H9 (cell line): ENCODE measurements at regions not wholly inside any gene's neighbourhood (a gene's known extent, or its start where the extent isn't known, plus 50 kb on each side); places are given as distances from the start of the nearest gene placed in this dataset.

Source experiments
- DNase-seq: peaks from one replicate; pipeline ENCODE4 v3.0.0-alpha.2; 2017
- H2AFZ ChIP-seq: one replicate; pipeline ENCODE4 v1.6.1; 2013; ENCODE audit warnings: mild to moderate bottlenecking, low read length, control low read depth, moderate library complexity
- H2AK5ac ChIP-seq: 2 replicates; pipeline ENCODE4 v1.6.1; 2013; ENCODE audit warnings: low read length, control low read depth, mixed read lengths; ENCODE audit not compliant: insufficient read length
- H2BK120ac ChIP-seq: one replicate; pipeline ENCODE4 v1.6.1; 2013; ENCODE audit warnings: low read depth, mild to moderate bottlenecking, low read length, control low read depth, inconsistent platforms; ENCODE audit not compliant: poor library complexity, severe bottlenecking
- H2BK12ac ChIP-seq: 2 replicates; pipeline ENCODE4 v1.6.1; 2013; ENCODE audit warnings: low read length, control low read depth, mixed read lengths, low read depth; ENCODE audit not compliant: insufficient read length
- H2BK15ac ChIP-seq: 2 replicates; pipeline ENCODE4 v1.6.1; 2013; ENCODE audit warnings: low read depth, low read length, control low read depth
- H2BK20ac ChIP-seq: one replicate; pipeline ENCODE4 v1.6.1; 2013; ENCODE audit warnings: low read depth, mild to moderate bottlenecking, low read length, control low read depth, inconsistent platforms; ENCODE audit not compliant: poor library complexity, severe bottlenecking
- H2BK5ac ChIP-seq: 2 replicates; pipeline ENCODE4 v1.6.1; 2013; ENCODE audit warnings: low read length, control low read depth, mixed read lengths; ENCODE audit not compliant: insufficient read length
- H3K14ac ChIP-seq: 2 replicates; pipeline ENCODE4 v1.6.1; 2013; ENCODE audit warnings: low read length, control low read depth; ENCODE audit not compliant: insufficient read depth
- H3K18ac ChIP-seq: 2 replicates; pipeline ENCODE4 v1.6.1; 2013; ENCODE audit warnings: low read depth, mild to moderate bottlenecking, mixed read lengths, low read length, control low read depth; ENCODE audit not compliant: insufficient read length
- H3K23ac ChIP-seq: 2 replicates; pipeline ENCODE4 v1.6.1; 2013; ENCODE audit warnings: low read length, control low read depth, mixed read lengths, low read depth; ENCODE audit not compliant: insufficient read length
- H3K23me2 ChIP-seq: 2 replicates; pipeline ENCODE4 v1.6.1; 2013; ENCODE audit warnings: low read depth, mild to moderate bottlenecking, mixed read lengths, low read length, control low read depth; ENCODE audit not compliant: insufficient read length, poor library complexity, severe bottlenecking
- H3K27ac ChIP-seq: 2 replicates; pipeline ENCODE4 v1.5.1; 2013; ENCODE audit warnings: low read length, control low read depth, mixed read lengths, low read depth; ENCODE audit not compliant: insufficient read length
- H3K27me3 ChIP-seq: 2 replicates; pipeline ENCODE4 v1.6.1; 2013; ENCODE audit warnings: low read length, control low read depth, inconsistent platforms; ENCODE audit not compliant: insufficient read depth
- H3K4ac ChIP-seq: 2 replicates; pipeline ENCODE4 v1.6.1; 2013; ENCODE audit warnings: low read depth, mild to moderate bottlenecking, control low read depth, inconsistent platforms, low read length, moderate library complexity
- H3K4me1 ChIP-seq: 2 replicates; pipeline ENCODE4 v1.6.1; 2013; ENCODE audit warnings: low read length, control low read depth, inconsistent platforms; ENCODE audit not compliant: insufficient read depth
- H3K4me2 ChIP-seq: 2 replicates; pipeline ENCODE4 v1.6.1; 2013; ENCODE audit warnings: low read length, control low read depth, mixed read lengths; ENCODE audit not compliant: insufficient read length, insufficient read depth
- H3K56ac ChIP-seq: 2 replicates; pipeline ENCODE4 v1.6.1; 2013; ENCODE audit warnings: low read depth, mild to moderate bottlenecking, mixed read lengths, low read length, control low read depth; ENCODE audit not compliant: insufficient read length
- H3K79me1 ChIP-seq: 2 replicates; pipeline ENCODE4 v1.6.1; 2013; ENCODE audit warnings: low read depth, mild to moderate bottlenecking, moderate library complexity, low read length, control low read depth, inconsistent platforms; ENCODE audit not compliant: insufficient read depth, poor library complexity, severe bottlenecking
- H3K79me2 ChIP-seq: 2 replicates; pipeline ENCODE4 v1.6.1; 2013; ENCODE audit warnings: low read length, control low read depth, inconsistent platforms; ENCODE audit not compliant: insufficient read depth
- H3K9ac ChIP-seq: 2 replicates; pipeline ENCODE4 v1.6.1; 2013; ENCODE audit warnings: low read length, control low read depth, mixed read lengths; ENCODE audit not compliant: insufficient read length; ENCODE audit errors: extremely low read depth
- H3K9me3 ChIP-seq: one replicate; pipeline ENCODE4 v1.6.1; 2013; ENCODE audit warnings: low read depth, low read length, inconsistent platforms; ENCODE audit not compliant: control insufficient read depth
- H3T11ph ChIP-seq: one replicate; pipeline ENCODE4 v1.6.1; 2013; ENCODE audit warnings: mild to moderate bottlenecking, low read length, control low read depth, inconsistent platforms
- H4K20me1 ChIP-seq: one replicate; pipeline ENCODE4 v1.6.1; 2013; ENCODE audit not compliant: control insufficient read depth, insufficient read length, insufficient read depth
- H4K5ac ChIP-seq: 2 replicates; pipeline ENCODE4 v1.6.1; 2013; ENCODE audit warnings: low read depth, mild to moderate bottlenecking, mixed read lengths, low read length, control low read depth; ENCODE audit not compliant: insufficient read length
- H4K8ac ChIP-seq: replicated peaks from 2 replicates; pipeline ENCODE4 v1.6.1; 2013; ENCODE audit warnings: low read length, control low read depth, mixed read lengths, low read depth; ENCODE audit not compliant: insufficient read length
- H4K91ac ChIP-seq: 2 replicates; pipeline ENCODE4 v1.6.1; 2013; ENCODE audit warnings: low read depth, mild to moderate bottlenecking, moderate library complexity, mixed read lengths, low read length, control low read depth; ENCODE audit not compliant: insufficient read length
- H3K27ac Mint-ChIP-seq, 3 experiments: 2 replicates in 2 of 3; 3 replicates in 1 of 3; pipeline ENCODE4 v1.8.0; 2020 to 2021; ENCODE audit warnings: mixed read lengths in 3 of 3, mild to moderate bottlenecking in 1 of 3, moderate library complexity in 1 of 3
- H3K27me3 Mint-ChIP-seq: 2 replicates; pipeline ENCODE4 v1.8.0; 2021; ENCODE audit warnings: low read depth, mild to moderate bottlenecking, moderate library complexity, mixed read lengths
- H3K36me3 Mint-ChIP-seq, 3 experiments: 2 replicates in 2 of 3; 3 replicates in 1 of 3; pipeline ENCODE4 v1.8.0; 2020 to 2021; ENCODE audit warnings: low read depth in 3 of 3, mixed read lengths in 3 of 3; ENCODE audit not compliant: insufficient read depth in 1 of 3
- H3K4me1 Mint-ChIP-seq, 2 experiments: 2 replicates each; pipeline ENCODE4 v1.8.0; 2020; ENCODE audit warnings: mixed read lengths in 2 of 2
- H3K4me3 Mint-ChIP-seq, 2 experiments: 2 replicates in 1 of 2; 3 replicates in 1 of 2; pipeline ENCODE4 v1.8.0; 2020 to 2021; ENCODE audit warnings: mild to moderate bottlenecking in 2 of 2, mixed read lengths in 2 of 2, moderate library complexity in 1 of 2
- H3K9me3 Mint-ChIP-seq, 2 experiments: 2 replicates in 1 of 2; 3 replicates in 1 of 2; pipeline ENCODE4 v1.8.0; 2020; ENCODE audit warnings: mild to moderate bottlenecking in 2 of 2, mixed read lengths in 2 of 2, moderate library complexity in 1 of 2
- WGBS: extraction: QIAGEN DNeasy Blood & Tissue Kit; methylation state at CpG from one replicate; pipeline ENCODE4 v1.1.7; 2013; ENCODE audit warnings: missing lambda C conversion rate, low lambda C conversion rate, mixed read lengths; ENCODE audit not compliant: insufficient read length; ENCODE audit errors: extremely low coverage; 5-methylcytosine and 5-hydroxymethylcytosine counted together
- TF ChIP-seq, protein P1 (sequence below): fragments of 200-600 bp; sonication (generic); conservative IDR thresholded peaks from 3 replicates; pipeline ENCODE4 v1.8.0; 2021; ENCODE audit warnings: antibody characterized with exemption, mild to moderate bottlenecking

DNA sequence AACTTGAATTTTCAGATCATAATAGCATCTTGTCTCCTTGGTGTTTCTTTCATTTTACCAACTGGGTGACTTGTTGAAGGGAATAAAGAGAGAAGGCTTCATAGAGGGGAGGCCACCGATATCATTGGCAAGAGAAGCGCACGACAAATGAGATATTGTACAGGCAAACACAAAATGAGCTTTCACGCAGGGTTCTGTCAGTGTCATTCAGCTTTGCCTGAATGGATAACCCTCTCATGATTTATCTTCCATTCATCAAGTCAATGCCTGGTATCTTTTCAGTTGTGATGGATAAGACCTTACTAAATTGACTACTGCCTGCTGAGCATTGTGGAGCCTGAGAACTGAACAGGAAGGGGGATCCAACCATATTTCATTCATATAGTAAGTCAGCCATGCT lies 188.6 kb upstream of the EPHA3 start:
- Mint-ChIP-seq H3K4me1 (peaks cover 7 to 15% of the 10 kb centered on the region in 2 experiments; a peak in 3 of 4 replicates), H3K36me3 (no peaks in the 10 kb centered on the region; a peak in 1 of 7 replicates), H3K4me3 (no peak overlapping the region), H3K27ac (no peak overlapping the region), H3K27me3 (no peaks in the 10 kb centered on the region), H3K9me3 (no peaks in the 10 kb centered on the region)
- TF ChIP-seq, protein P1, sequence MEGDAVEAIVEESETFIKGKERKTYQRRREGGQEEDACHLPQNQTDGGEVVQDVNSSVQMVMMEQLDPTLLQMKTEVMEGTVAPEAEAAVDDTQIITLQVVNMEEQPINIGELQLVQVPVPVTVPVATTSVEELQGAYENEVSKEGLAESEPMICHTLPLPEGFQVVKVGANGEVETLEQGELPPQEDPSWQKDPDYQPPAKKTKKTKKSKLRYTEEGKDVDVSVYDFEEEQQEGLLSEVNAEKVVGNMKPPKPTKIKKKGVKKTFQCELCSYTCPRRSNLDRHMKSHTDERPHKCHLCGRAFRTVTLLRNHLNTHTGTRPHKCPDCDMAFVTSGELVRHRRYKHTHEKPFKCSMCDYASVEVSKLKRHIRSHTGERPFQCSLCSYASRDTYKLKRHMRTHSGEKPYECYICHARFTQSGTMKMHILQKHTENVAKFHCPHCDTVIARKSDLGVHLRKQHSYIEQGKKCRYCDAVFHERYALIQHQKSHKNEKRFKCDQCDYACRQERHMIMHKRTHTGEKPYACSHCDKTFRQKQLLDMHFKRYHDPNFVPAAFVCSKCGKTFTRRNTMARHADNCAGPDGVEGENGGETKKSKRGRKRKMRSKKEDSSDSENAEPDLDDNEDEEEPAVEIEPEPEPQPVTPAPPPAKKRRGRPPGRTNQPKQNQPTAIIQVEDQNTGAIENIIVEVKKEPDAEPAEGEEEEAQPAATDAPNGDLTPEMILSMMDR = no peak
- no peak overlapping the region for H2BK5ac ChIP-seq
- no peak overlapping the region for H3K56ac ChIP-seq
- H2AFZ ChIP-seq = no peak overlapping the region
- H2BK15ac ChIP-seq = no peak overlapping the region
- H3K27ac ChIP-seq = no peak overlapping the region
- no peaks in the 10 kb centered on the region for H3K23me2 ChIP-seq
- no peak overlapping the region for H2BK120ac ChIP-seq
- H3K14ac ChIP-seq = no peak overlapping the region
- no CpG with 5 or more reads among the region's 4 CpGs for WGBS
- no peak overlapping the region for H2BK20ac ChIP-seq
- H3K23ac ChIP-seq = no peak overlapping the region
- no peaks in the 10 kb centered on the region for H3K79me2 ChIP-seq
- H4K20me1 ChIP-seq = no peaks in the 10 kb centered on the region
- no peak overlapping the region for H3K4me2 ChIP-seq
- H4K8ac ChIP-seq = no peak overlapping the region
- H4K91ac ChIP-seq = no peak overlapping the region
- no peak for DNase-seq
- no peaks in the 10 kb centered on the region for H3K79me1 ChIP-seq
- no peak overlapping the region for H3K4ac ChIP-seq
- no peak overlapping the region for H2BK12ac ChIP-seq
- no peak overlapping the region for H3T11ph ChIP-seq
- no peak overlapping the region for H3K9ac ChIP-seq
- H2AK5ac ChIP-seq = no peak overlapping the region
- no peak overlapping the region for H3K18ac ChIP-seq
- no peaks in the 10 kb centered on the region for H3K9me3 ChIP-seq
- H3K27me3 ChIP-seq = no peaks in the 10 kb centered on the region
- H3K4me1 ChIP-seq = no peaks in the 10 kb centered on the region
- no peak overlapping the region for H4K5ac ChIP-seq
